CD4-positive, alpha-beta T cell (primary cell): ENCODE measurements at regions not wholly inside any gene's neighbourhood (a gene's known extent, or its start where the extent isn't known, plus 50 kb on each side); places are given as distances from the start of the nearest gene placed in this dataset.

Experiments
- ATAC-seq: fragments of 200-7000 bp; cut with Tn5 transposase; one replicate; pipeline ENCODE4 v1.10.0; 2022; ENCODE audit warnings: mild to moderate bottlenecking; ENCODE audit not compliant: poor library complexity
- CTCF ChIA-PET: fragments of 350-600 bp; sonication (Branson Sonifier 250); formaldehyde crosslinking; loops from one replicate; lab custom pipeline; 2021; ENCODE audit warnings: antibody characterized with exemption, inconsistent platforms; lab: Charles Lee
- POLR2A ChIA-PET: fragments of 350-600 bp; sonication (Branson Sonifier 250); formaldehyde crosslinking; loops from one replicate; lab custom pipeline; 2021; ENCODE audit warnings: antibody characterized with exemption, inconsistent platforms; lab: Charles Lee
- DNase-seq, 14 experiments: peaks; one replicate each; pipeline ENCODE4 v3.0.0-alpha.2; 2013 to 2020; ENCODE audit warnings: mixed read lengths in 2 of 14
- H3K27ac ChIP-seq, 2 donors: one replicate each; pipeline versions ENCODE4 v1.5.1 to v1.7.0; 2013; ENCODE audit warnings: low read length in 2 of 2, low read depth in 1 of 2, mild to moderate bottlenecking in 1 of 2
- H3K27me3 ChIP-seq, 2 experiments: 1 replicate in 1 of 2; 2 replicates in 1 of 2; pipeline versions ENCODE4 v1.6.1 to v1.7.0; 2013; ENCODE audit warnings: low read length in 2 of 2, control low read depth in 1 of 2, mild to moderate bottlenecking in 1 of 2, moderate library complexity in 1 of 2; ENCODE audit not compliant: insufficient read depth in 2 of 2, control insufficient read depth in 1 of 2
- H3K36me3 ChIP-seq: one replicate; pipeline ENCODE4 v1.6.1; 2013; ENCODE audit warnings: low read length, control low read depth; ENCODE audit not compliant: insufficient read depth
- H3K4me1 ChIP-seq: one replicate; pipeline ENCODE4 v1.6.1; 2013; ENCODE audit warnings: low read length, control low read depth; ENCODE audit not compliant: insufficient read depth
- H3K4me3 ChIP-seq: one replicate; pipeline ENCODE4 v1.5.1; 2013; ENCODE audit warnings: mild to moderate bottlenecking, low read length, moderate library complexity
- H3K9me3 ChIP-seq, 2 experiments: 1 replicate in 1 of 2; 2 replicates in 1 of 2; pipeline versions ENCODE4 v1.6.1 to v1.7.0; 2013; ENCODE audit warnings: low read length in 2 of 2, mild to moderate bottlenecking in 2 of 2, control low read depth in 1 of 2, moderate library complexity in 1 of 2; ENCODE audit not compliant: control insufficient read depth in 1 of 2, insufficient read depth in 1 of 2
- H3K27ac Mint-ChIP-seq: one replicate; pipeline ENCODE4 v1.8.0; 2020; ENCODE audit warnings: mixed read lengths
- H3K27me3 Mint-ChIP-seq: one replicate; pipeline ENCODE4 v1.8.0; 2021; ENCODE audit warnings: mixed read lengths
- H3K36me3 Mint-ChIP-seq: one replicate; pipeline ENCODE4 v1.8.0; 2021; ENCODE audit warnings: low read depth, mixed read lengths
- H3K4me1 Mint-ChIP-seq: one replicate; pipeline ENCODE4 v1.8.0; 2021; ENCODE audit warnings: low read depth, mixed read lengths
- H3K4me3 Mint-ChIP-seq: one replicate; pipeline ENCODE4 v1.8.0; 2020; ENCODE audit warnings: mild to moderate bottlenecking, mixed read lengths
- H3K9me3 Mint-ChIP-seq: one replicate; pipeline ENCODE4 v1.8.0; 2020; ENCODE audit warnings: mixed read lengths
- CTCF ChIP-seq: fragments of 200-600 bp; IDR thresholded peaks from one replicate; pipeline ENCODE4 v1.8.0; 2022; ENCODE audit warnings: antibody characterized with exemption, mild to moderate bottlenecking
- intact Hi-C, 2 experiments: fragments of 100-400 bp; cut with DNase I in 1 of 2; cut with micrococcal nuclease in 1 of 2; formaldehyde crosslinking; loops; one replicate each; pipeline versions ENCODE4 v1.15.1 to v1.9.0; 2023 to 2025; cut with DNase I, micrococcal nuclease

DNA sequence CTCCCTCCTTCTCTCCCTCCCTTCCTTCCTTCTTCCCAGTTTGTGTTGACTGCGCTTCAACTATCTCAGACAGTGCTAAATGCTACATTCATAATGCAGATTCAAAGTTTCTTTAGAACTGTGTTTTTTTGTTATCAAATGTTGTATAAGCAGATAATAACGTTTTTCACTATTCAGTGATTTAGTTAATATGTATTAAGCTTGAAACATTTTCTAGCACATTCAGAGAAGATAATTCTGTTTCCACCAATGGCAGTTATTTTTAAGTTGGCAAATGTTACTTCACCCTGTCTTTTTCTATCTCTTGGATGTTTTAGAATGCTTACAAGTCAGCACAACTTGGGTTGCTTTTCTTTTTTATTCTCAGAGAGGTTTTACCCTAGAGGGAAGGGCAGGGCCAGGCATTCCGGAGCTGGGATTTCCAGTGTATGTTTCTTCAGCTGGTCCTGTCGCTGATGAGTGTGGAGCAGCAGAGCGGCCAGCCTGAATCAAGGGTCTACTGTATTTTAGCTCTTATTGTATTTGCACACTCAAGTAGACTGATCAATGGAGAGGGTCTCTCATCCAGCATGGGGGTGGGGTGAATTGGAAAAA, 162.3 kb upstream of the ARHGAP20 start:
- Mint-ChIP-seq H3K4me1 (no peaks in the 10 kb centered on the region), H3K4me3 (no peak overlapping the region), H3K36me3 (no peaks in the 10 kb centered on the region), H3K27me3 (no peaks in the 10 kb centered on the region), H3K9me3 (no peaks in the 10 kb centered on the region), H3K27ac (no peak overlapping the region)
- Histone ChIP-seq H3K27me3 (no peaks in the 10 kb centered on the region), H3K4me3 (no peak overlapping the region), H3K27ac (no peak overlapping the region), H3K9me3 (no peaks in the 10 kb centered on the region), H3K36me3 (no peaks in the 10 kb centered on the region), H3K4me1 (no peaks in the 10 kb centered on the region)
- DNase-seq (no peak), ATAC-seq (no peak)
- ChIA-PET CTCF (no interaction called here), POLR2A (no interaction called here)
- intact Hi-C loops: no loop called here
- TF ChIP-seq CTCF: no peak

DNA sequence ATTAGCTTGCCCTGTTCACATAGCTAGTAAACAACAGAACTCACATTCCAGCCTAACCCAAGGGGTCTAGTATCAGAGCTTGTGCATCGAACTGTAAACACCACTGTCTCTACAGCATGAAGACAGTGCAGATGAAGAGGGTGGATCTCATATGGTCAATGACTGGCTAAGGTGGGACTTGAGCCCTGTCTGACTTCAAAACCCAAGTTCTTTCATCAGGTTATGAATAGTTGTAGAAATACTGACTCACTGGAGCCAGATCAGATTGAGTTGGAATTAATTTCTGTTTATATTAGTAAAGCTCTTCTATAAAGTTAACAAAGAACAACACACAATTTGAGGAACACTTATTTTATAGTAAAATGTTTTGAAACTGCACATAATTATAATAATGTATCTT, 161.7 kb upstream of the ARHGAP20 start:
- no peaks in the 10 kb centered on the region for H3K27me3 ChIP-seq
- Mint-ChIP-seq H3K27me3 (no peaks in the 10 kb centered on the region), H3K27ac (no peak overlapping the region), H3K4me1 (no peaks in the 10 kb centered on the region), H3K9me3 (no peaks in the 10 kb centered on the region), H3K36me3 (no peaks in the 10 kb centered on the region), H3K4me3 (no peak overlapping the region)
- CTCF ChIA-PET: no interaction called here
- DNase-seq (no peak), ATAC-seq (no peak)
- POLR2A ChIA-PET: no interaction called here
- no peak for TF ChIP-seq CTCF
- H3K36me3 ChIP-seq: no peaks in the 10 kb centered on the region
- intact Hi-C loops: no loop called here
- H3K27ac ChIP-seq: no peak overlapping the region
- H3K4me1 ChIP-seq: no peaks in the 10 kb centered on the region
- H3K4me3 ChIP-seq: no peak overlapping the region
- no peaks in the 10 kb centered on the region for H3K9me3 ChIP-seq

GRCh38 chr11:110870816-110871522, 158.7 kb upstream of the ARHGAP20 start:
- no peak for DNase-seq
- no peak for TF ChIP-seq CTCF
- CTCF ChIA-PET: no interaction called here
- Mint-ChIP-seq H3K36me3 (no peaks in the 10 kb centered on the region), H3K4me3 (no peak overlapping the region), H3K4me1 (no peaks in the 10 kb centered on the region), H3K27me3 (no peaks in the 10 kb centered on the region), H3K9me3 (no peaks in the 10 kb centered on the region), H3K27ac (no peak overlapping the region)
- Histone ChIP-seq H3K27me3 (no peaks in the 10 kb centered on the region), H3K9me3 (no peaks in the 10 kb centered on the region), H3K4me3 (no peak overlapping the region), H3K36me3 (no peaks in the 10 kb centered on the region), H3K4me1 (no peaks in the 10 kb centered on the region), H3K27ac (no peak overlapping the region)
- POLR2A ChIA-PET: no interaction called here
- intact Hi-C loops: no loop called here
- no peak for ATAC-seq
